OCI-LY7 (cell line): ENCODE measurements at regions not wholly inside any gene's neighbourhood (a gene's known extent, or its start where the extent isn't known, plus 50 kb on each side); places are given as distances from the start of the nearest gene placed in this dataset.

Source experiments
- BruUV-seq: library from RNA; stranded (reverse); fragments of 400-500 nt; replicated peaks from 2 replicates; lab custom pipeline; 2021; lab: Mats Ljungman, UMichigan
- CTCF ChIA-PET: fragments of 300-600 bp; sonication (Branson Sonifier 250); formaldehyde crosslinking; loops from one replicate; lab custom pipeline; 2022; ENCODE audit warnings: antibody characterized with exemption; ENCODE audit not compliant: unreplicated experiment; lab: Charles Lee
- POLR2A ChIA-PET: fragments of 300-600 bp; sonication (Branson Sonifier 250); formaldehyde crosslinking; loops from one replicate; lab custom pipeline; 2022; ENCODE audit warnings: antibody characterized with exemption; lab: Charles Lee
- DNase-seq: peaks from one replicate; pipeline ENCODE4 v3.0.0-alpha.2; 2015; ENCODE audit warnings: low spot score
- H2AFZ ChIP-seq: fragments of 200-600 bp; sonication (generic), shearing (Covaris generic); 2 replicates; pipeline ENCODE4 v1.6.1; 2014; ENCODE audit warnings: mild to moderate bottlenecking, antibody characterized with exemption, low read length, moderate library complexity
- H3K27ac ChIP-seq: fragments of 200-600 bp; sonication (generic); 2 replicates; pipeline ENCODE4 v1.5.1; 2014; ENCODE audit warnings: mixed run types, low read depth, mild to moderate bottlenecking, moderate library complexity, low read length, inconsistent platforms; ENCODE audit not compliant: poor library complexity, severe bottlenecking
- H3K36me3 ChIP-seq: fragments of 200-600 bp; sonication (generic); 2 replicates; pipeline ENCODE4 v1.6.1; 2014; ENCODE audit warnings: mild to moderate bottlenecking, antibody characterized with exemption, low read length, moderate library complexity, mixed read lengths; ENCODE audit not compliant: insufficient read depth
- H3K4me1 ChIP-seq: fragments of 200-600 bp; sonication (generic); 2 replicates; pipeline ENCODE4 v1.5.1; 2014; ENCODE audit warnings: mild to moderate bottlenecking, low read length; ENCODE audit not compliant: insufficient read depth, poor library complexity, severe bottlenecking
- H3K4me2 ChIP-seq: fragments of 200-600 bp; sonication (generic); 2 replicates; pipeline ENCODE4 v1.6.1; 2014; ENCODE audit warnings: mild to moderate bottlenecking, low read length
- H3K4me3 ChIP-seq: fragments of 200-600 bp; sonication (generic); 2 replicates; pipeline ENCODE4 v1.5.1; 2014; ENCODE audit warnings: mild to moderate bottlenecking, low read depth, low read length; ENCODE audit not compliant: poor library complexity, severe bottlenecking
- H3K79me2 ChIP-seq: fragments of 200-600 bp; sonication (generic); 2 replicates; pipeline ENCODE4 v1.6.1; 2016; ENCODE audit warnings: low read depth, mild to moderate bottlenecking, low read length, moderate library complexity, mixed read lengths; ENCODE audit not compliant: insufficient read depth
- H3K9me2 ChIP-seq: fragments of 200-600 bp; sonication (generic); 2 replicates; pipeline ENCODE4 v1.6.1; 2016; ENCODE audit warnings: mild to moderate bottlenecking, low read length, mixed read lengths; ENCODE audit not compliant: insufficient read depth
- H3K9me3 ChIP-seq: fragments of 200-600 bp; sonication (generic); 2 replicates; pipeline ENCODE4 v1.6.1; 2014; ENCODE audit warnings: mild to moderate bottlenecking, mixed run types, low read length, mixed read lengths
- H4K20me1 ChIP-seq: fragments of 200-600 bp; sonication (generic); 2 replicates; pipeline ENCODE4 v1.6.1; 2014; ENCODE audit warnings: mild to moderate bottlenecking, antibody characterized with exemption, low read length, moderate library complexity, mixed read lengths; ENCODE audit not compliant: insufficient read depth
- EZH2phosphoT487 ChIP-seq: fragments of 200-600 bp; sonication (generic); IDR thresholded peaks from 2 replicates; pipeline ENCODE4 v1.6.1; 2018; ENCODE audit warnings: low read depth, borderline replicate concordance, mild to moderate bottlenecking, mixed run types, antibody characterized with exemption, low read length, moderate library complexity, mixed read lengths
- intact Hi-C: fragments of 100-400 bp; cut with micrococcal nuclease; formaldehyde crosslinking; loops from one replicate; pipeline ENCODE4 v1.10.0; 2022; ENCODE audit not compliant: unreplicated experiment
- TF ChIP-seq, protein P1 (sequence below): fragments of 200-600 bp; sonication (generic); conservative IDR thresholded peaks from 2 replicates; pipeline ENCODE4 v1.5.1; 2014; ENCODE audit warnings: mild to moderate bottlenecking, antibody characterized with exemption, low read length, moderate library complexity, mixed read lengths

DNA sequence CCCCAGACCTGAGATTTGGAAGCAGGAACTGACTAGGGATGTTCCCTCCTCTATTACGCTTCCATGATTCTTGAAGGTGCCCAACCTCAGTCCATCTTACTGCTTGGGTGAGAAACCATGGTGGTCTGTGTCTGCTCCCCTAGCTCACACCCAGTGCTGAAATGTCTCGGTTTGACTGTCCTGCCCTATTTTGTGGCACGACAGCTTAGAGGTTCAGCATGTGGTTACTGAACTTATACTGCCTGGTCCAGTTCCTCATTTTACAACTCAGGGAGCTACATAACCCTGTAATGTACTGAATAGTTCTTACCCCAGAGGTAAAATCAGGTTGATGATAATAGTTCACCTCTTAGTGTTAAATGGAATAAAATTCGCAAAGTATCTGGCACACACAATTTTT, 203.1 kb downstream of the RBM46 start:
- no peaks in the 10 kb centered on the region for H4K20me1 ChIP-seq
- no peaks in the 10 kb centered on the region for H3K9me2 ChIP-seq
- TF ChIP-seq, protein P1, sequence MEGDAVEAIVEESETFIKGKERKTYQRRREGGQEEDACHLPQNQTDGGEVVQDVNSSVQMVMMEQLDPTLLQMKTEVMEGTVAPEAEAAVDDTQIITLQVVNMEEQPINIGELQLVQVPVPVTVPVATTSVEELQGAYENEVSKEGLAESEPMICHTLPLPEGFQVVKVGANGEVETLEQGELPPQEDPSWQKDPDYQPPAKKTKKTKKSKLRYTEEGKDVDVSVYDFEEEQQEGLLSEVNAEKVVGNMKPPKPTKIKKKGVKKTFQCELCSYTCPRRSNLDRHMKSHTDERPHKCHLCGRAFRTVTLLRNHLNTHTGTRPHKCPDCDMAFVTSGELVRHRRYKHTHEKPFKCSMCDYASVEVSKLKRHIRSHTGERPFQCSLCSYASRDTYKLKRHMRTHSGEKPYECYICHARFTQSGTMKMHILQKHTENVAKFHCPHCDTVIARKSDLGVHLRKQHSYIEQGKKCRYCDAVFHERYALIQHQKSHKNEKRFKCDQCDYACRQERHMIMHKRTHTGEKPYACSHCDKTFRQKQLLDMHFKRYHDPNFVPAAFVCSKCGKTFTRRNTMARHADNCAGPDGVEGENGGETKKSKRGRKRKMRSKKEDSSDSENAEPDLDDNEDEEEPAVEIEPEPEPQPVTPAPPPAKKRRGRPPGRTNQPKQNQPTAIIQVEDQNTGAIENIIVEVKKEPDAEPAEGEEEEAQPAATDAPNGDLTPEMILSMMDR: no peak
- TF ChIP-seq EZH2phosphoT487: no peak
- intact Hi-C loops: loop anchor here (5.0 kb wide), 2 partner anchors 368 to 388 kb away; no protein-coding TSS in a partner anchor
- CTCF ChIA-PET: no interaction called here
- H3K4me3 ChIP-seq: no peak overlapping the region
- no peaks in the 10 kb centered on the region for H3K4me1 ChIP-seq
- no peaks in the 10 kb centered on the region for H3K79me2 ChIP-seq
- POLR2A ChIA-PET: no interaction called here
- H2AFZ ChIP-seq: no peak overlapping the region
- no peak overlapping the region for H3K4me2 ChIP-seq
- no peaks in the 10 kb centered on the region for H3K9me3 ChIP-seq
- H3K36me3 ChIP-seq: no peaks in the 10 kb centered on the region
- no peak overlapping the region for H3K27ac ChIP-seq
- BruUV-seq: no TSS peak
- DNase-seq: no peak

DNA sequence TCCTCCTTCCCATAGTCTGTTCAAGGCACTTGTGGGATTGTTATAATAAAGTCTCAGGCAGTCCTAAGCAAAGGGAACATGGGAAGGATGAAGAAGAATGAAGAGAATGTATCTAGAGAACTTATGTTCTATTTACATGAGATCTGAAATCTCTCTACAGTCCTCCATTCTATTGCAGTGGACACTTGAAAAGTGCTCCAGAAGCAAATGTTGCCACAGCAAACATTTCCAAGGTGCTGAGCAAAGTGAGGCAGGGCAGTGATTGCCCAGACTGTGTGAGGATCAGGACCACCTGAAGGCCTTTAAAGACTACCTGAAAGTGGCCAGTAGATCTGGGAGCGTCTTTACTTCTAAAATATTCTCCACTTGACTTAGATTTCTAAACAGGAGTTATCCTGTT, 203.5 kb downstream of the RBM46 start:
- TF ChIP-seq EZH2phosphoT487: no peak
- TF ChIP-seq, protein P1: no peak
- Histone ChIP-seq H3K9me3 (no peaks in the 10 kb centered on the region), H3K36me3 (no peaks in the 10 kb centered on the region), H2AFZ (no peak overlapping the region), H3K9me2 (no peaks in the 10 kb centered on the region), H3K4me1 (no peaks in the 10 kb centered on the region), H4K20me1 (no peaks in the 10 kb centered on the region), H3K4me3 (no peak overlapping the region), H3K4me2 (no peak overlapping the region), H3K27ac (no peak overlapping the region), H3K79me2 (no peaks in the 10 kb centered on the region)
- DNase-seq: no peak
- ChIA-PET CTCF (no interaction called here), POLR2A (no interaction called here)
- no TSS peak for BruUV-seq
- intact Hi-C loops: loop anchor here (5.0 kb wide), 2 partner anchors 368 to 388 kb away; no protein-coding TSS in a partner anchor

DNA sequence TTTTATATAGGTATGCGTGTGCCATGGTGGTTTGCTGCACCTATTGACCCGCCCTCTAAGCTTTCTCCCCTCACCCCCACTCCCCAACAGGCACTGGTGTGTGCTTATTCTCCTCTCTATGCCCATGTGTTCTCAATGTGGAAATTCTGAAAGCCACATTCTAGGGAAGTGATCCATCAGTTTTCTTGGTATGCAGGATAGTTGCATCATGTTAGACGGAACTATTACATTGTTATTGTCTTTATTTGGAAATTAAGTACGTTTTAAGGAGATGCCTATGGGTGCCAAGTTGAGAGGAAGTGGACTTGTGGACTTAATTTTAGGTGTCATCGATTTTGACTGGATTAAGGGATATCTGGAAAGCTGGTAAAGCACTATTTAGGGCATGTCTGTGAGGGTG, 204.6 kb downstream of the RBM46 start:
- no peaks in the 10 kb centered on the region for H3K9me3 ChIP-seq
- no peaks in the 10 kb centered on the region for H3K9me2 ChIP-seq
- ChIA-PET CTCF (no interaction called here), POLR2A (no interaction called here)
- no peak for DNase-seq
- no peak overlapping the region for H2AFZ ChIP-seq
- H3K4me3 ChIP-seq: no peak overlapping the region
- no peaks in the 10 kb centered on the region for H4K20me1 ChIP-seq
- H3K79me2 ChIP-seq: no peaks in the 10 kb centered on the region
- intact Hi-C loops: no loop called here
- H3K27ac ChIP-seq: no peak overlapping the region
- BruUV-seq: no TSS peak
- no peak for TF ChIP-seq EZH2phosphoT487
- TF ChIP-seq, protein P1: no peak
- H3K4me1 ChIP-seq: no peaks in the 10 kb centered on the region
- H3K36me3 ChIP-seq: no peaks in the 10 kb centered on the region
- no peak overlapping the region for H3K4me2 ChIP-seq
